SK-N-MC (cell line): ENCODE measurements at regions not wholly inside any gene's neighbourhood (a gene's known extent, or its start where the extent isn't known, plus 50 kb on each side); places are given as distances from the start of the nearest gene placed in this dataset.

Experiments
- DNase-seq: peaks from one replicate; pipeline ENCODE4 v3.0.0-alpha.2; 2011; ENCODE audit warnings: low read depth, low spot score
- H3K27ac ChIP-seq: fragments of 200-600 bp; sonication (generic); 2 replicates; pipeline ENCODE4 v1.5.1; 2016; ENCODE audit warnings: mixed run types
- H3K36me3 ChIP-seq: fragments of 200-600 bp; sonication (generic); 2 replicates; pipeline ENCODE4 v1.6.1; 2017; ENCODE audit warnings: antibody characterized with exemption, low read length, mixed read lengths; ENCODE audit not compliant: insufficient read depth
- H3K4me3 ChIP-seq: fragments of 200-600 bp; sonication (generic); 2 replicates; pipeline ENCODE4 v1.5.1; 2016
- H3K9ac ChIP-seq: fragments of 200-600 bp; sonication (generic); 2 replicates; pipeline ENCODE4 v1.8.0; 2017; ENCODE audit warnings: mixed run types, mixed read lengths; ENCODE audit not compliant: insufficient read length
- H3K9me3 ChIP-seq: fragments of 200-600 bp; sonication (generic); 2 replicates; pipeline ENCODE4 v1.6.1; 2017; ENCODE audit warnings: low read depth, mild to moderate bottlenecking, antibody characterized with exemption, low read length, moderate library complexity, mixed read lengths
- EZH2 ChIP-seq: fragments of 200-600 bp; sonication (generic); IDR thresholded peaks from one replicate; pipeline ENCODE4 v1.6.1; 2017; ENCODE audit warnings: antibody characterized with exemption
- FOXP2 ChIP-seq: optimal IDR thresholded peaks from 2 replicates; pipeline ENCODE3; 2011; ENCODE audit warnings: mild to moderate bottlenecking, moderate library complexity; ENCODE audit not compliant: insufficient read depth; ENCODE audit errors: extremely low read length, control extremely low read depth
- POLR2AphosphoS5 ChIP-seq: IDR thresholded peaks from 2 replicates; pipeline ENCODE4 v1.6.1; 2012; ENCODE audit warnings: mild to moderate bottlenecking, low read depth, low read length, borderline replicate concordance

GRCh38 chr5:2112173-2113025, 229.7 kb upstream of the IRX4 start:
- H3K4me3 ChIP-seq: no peak overlapping the region
- H3K36me3 ChIP-seq: no peaks in the 10 kb centered on the region
- H3K27ac ChIP-seq: no peak overlapping the region
- H3K9me3 ChIP-seq: no peaks in the 10 kb centered on the region
- TF ChIP-seq POLR2AphosphoS5: no peak
- TF ChIP-seq EZH2: no peak
- TF ChIP-seq FOXP2: no peak
- no peak overlapping the region for H3K9ac ChIP-seq
- DNase-seq: no peak

DNA sequence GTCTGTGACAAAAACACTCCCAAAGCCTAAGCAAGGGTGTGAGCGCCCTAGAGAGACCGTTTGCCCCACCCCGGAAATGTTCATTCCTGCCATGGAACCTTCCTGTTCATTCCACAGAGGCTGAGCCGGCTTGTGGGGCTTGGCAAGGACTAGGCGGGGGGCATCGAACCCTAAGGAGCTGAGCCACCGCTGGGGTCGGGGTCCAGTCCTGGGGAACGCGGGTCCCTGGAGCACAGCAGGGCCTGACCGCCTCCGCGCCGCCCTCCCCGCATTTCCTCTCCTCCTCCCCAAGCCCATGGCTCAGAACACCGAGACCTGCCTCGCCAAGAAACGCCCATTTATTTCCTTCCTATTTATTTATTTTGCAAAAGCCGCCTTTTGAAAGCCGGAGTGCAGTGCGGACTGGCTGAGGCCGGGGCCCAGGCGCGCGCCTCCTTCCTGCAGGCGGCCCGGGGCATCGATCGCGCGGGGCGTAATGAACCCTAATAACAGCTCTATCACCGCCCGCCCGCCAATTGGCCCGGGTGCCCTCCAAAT, 228.9 kb upstream of the IRX4 start:
- H3K36me3 ChIP-seq: no peaks in the 10 kb centered on the region
- no peak overlapping the region for H3K27ac ChIP-seq
- H3K9me3 ChIP-seq: no peaks in the 10 kb centered on the region
- DNase-seq: no peak
- H3K4me3 ChIP-seq: no peak overlapping the region
- no peak overlapping the region for H3K9ac ChIP-seq
- TF ChIP-seq FOXP2 (no peak), EZH2 (no peak)

GRCh38 chr5:2110934-2111462, 228.3 kb upstream of the IRX4 start:
- TF ChIP-seq POLR2AphosphoS5: no peak
- TF ChIP-seq FOXP2: no peak
- TF ChIP-seq EZH2: no peak
- Histone ChIP-seq H3K9ac (no peak overlapping the region), H3K27ac (no peak overlapping the region), H3K4me3 (no peak overlapping the region), H3K36me3 (no peaks in the 10 kb centered on the region), H3K9me3 (no peaks in the 10 kb centered on the region)
- DNase-seq: no peak

- no peak for TF ChIP-seq POLR2AphosphoS5
- no peak for TF ChIP-seq EZH2
- TF ChIP-seq FOXP2: no peak
- no peak for DNase-seq
- Histone ChIP-seq H3K36me3 (no peaks in the 10 kb centered on the region), H3K4me3 (no peak overlapping the region), H3K27ac (no peak overlapping the region), H3K9ac (no peak overlapping the region), H3K9me3 (no peaks in the 10 kb centered on the region)
Measured at GRCh38 chr5:2110137-2110933, 227.6 kb upstream of the IRX4 start.

- H3K4me3 ChIP-seq: no peak overlapping the region
- H3K27ac ChIP-seq: no peak overlapping the region
- TF ChIP-seq POLR2AphosphoS5: no peak
- no peaks in the 10 kb centered on the region for H3K36me3 ChIP-seq
- H3K9ac ChIP-seq: no peak overlapping the region
- H3K9me3 ChIP-seq: no peaks in the 10 kb centered on the region
- no peak for DNase-seq
Measured at GRCh38 chr5:2109566-2109965, 226.8 kb upstream of the IRX4 start.

- no peaks in the 10 kb centered on the region for H3K36me3 ChIP-seq
- H3K9ac ChIP-seq: no peak overlapping the region
- no peak overlapping the region for H3K27ac ChIP-seq
- no peak overlapping the region for H3K4me3 ChIP-seq
- no peak for DNase-seq
- TF ChIP-seq FOXP2 (no peak), POLR2AphosphoS5 (no peak), EZH2 (no peak)
- H3K9me3 ChIP-seq: no peaks in the 10 kb centered on the region
Measured at GRCh38 chr5:2106721-2107120, 224.0 kb upstream of the IRX4 start.

GRCh38 chr5:2105141-2105540, 222.4 kb upstream of the IRX4 start:
- Histone ChIP-seq H3K9ac (no peak overlapping the region), H3K27ac (no peak overlapping the region), H3K36me3 (no peaks in the 10 kb centered on the region), H3K4me3 (no peak overlapping the region), H3K9me3 (no peaks in the 10 kb centered on the region)
- TF ChIP-seq POLR2AphosphoS5 (no peak), EZH2 (no peak), FOXP2 (no peak)
- DNase-seq: no peak

DNA sequence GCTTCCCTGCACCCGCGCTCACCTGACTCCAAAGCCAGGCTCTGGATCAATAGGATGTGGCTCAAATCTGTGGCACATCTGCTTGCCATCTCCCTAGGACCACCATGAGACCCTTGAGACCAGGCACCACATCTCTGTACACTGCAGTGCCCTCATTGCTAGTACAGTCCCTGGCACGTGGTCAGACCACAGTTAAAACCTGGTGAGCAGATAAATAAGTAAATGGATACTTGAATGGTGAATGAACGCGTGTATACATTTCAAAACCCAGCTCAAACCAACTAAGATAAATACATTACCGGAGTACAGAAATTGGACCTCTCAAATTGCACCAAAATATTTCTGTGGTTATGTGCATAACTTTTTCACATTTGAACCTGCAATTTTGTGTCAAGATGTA, 221.2 kb upstream of the IRX4 start:
- TF ChIP-seq EZH2 (no peak), POLR2AphosphoS5 (no peak), FOXP2 (no peak)
- H3K9ac ChIP-seq: no peak overlapping the region

More for the DNA sequence above, 221.2 kb upstream of the IRX4 start:
- no peaks in the 10 kb centered on the region for H3K9me3 ChIP-seq
- no peak for DNase-seq
- H3K36me3 ChIP-seq: no peaks in the 10 kb centered on the region
- H3K4me3 ChIP-seq: no peak overlapping the region
- no peak overlapping the region for H3K27ac ChIP-seq
